Thoracic aorta (tissue), 2 donors: ENCODE measurements at regions not wholly inside any gene's neighbourhood (a gene's known extent, or its start where the extent isn't known, plus 50 kb on each side); places are given as distances from the start of the nearest gene placed in this dataset.

Experiments used
- ATAC-seq: fragments of 150-250 bp; one replicate; pipeline ENCODE4 v1.8.0; 2017; ENCODE audit warnings: low read depth; ENCODE audit not compliant: insufficient number of reproducible peaks, low FRiP score
- DNase-seq: peaks from one replicate; pipeline ENCODE4 v3.0.0-alpha.2; 2020; ENCODE audit warnings: low spot score
- H3K27ac ChIP-seq, 2 donors: fragments of 200-600 bp; sonication (generic); 1 replicate in 1 of 2; 2 replicates in 1 of 2; pipeline ENCODE4 v1.5.1; 2016; ENCODE audit warnings: mild to moderate bottlenecking in 2 of 2, moderate library complexity in 2 of 2
- H3K27me3 ChIP-seq: fragments of 200-600 bp; sonication (generic); replicated peaks from 2 replicates; pipeline ENCODE4 v1.6.0; 2016; ENCODE audit warnings: mild to moderate bottlenecking; ENCODE audit not compliant: insufficient read depth
- H3K36me3 ChIP-seq: fragments of 200-600 bp; sonication (generic); one replicate; pipeline ENCODE4 v1.5.1; 2016
- H3K4me1 ChIP-seq, 2 donors: fragments of 200-600 bp; sonication (generic); 1 replicate in 1 of 2; 2 replicates in 1 of 2; pipeline versions ENCODE4 v1.5.1 to v1.6.0; 2016; ENCODE audit warnings: low read depth in 2 of 2, mild to moderate bottlenecking in 1 of 2; ENCODE audit not compliant: control insufficient read depth in 1 of 2
- H3K4me3 ChIP-seq: fragments of 200-600 bp; sonication (generic); 2 replicates; pipeline ENCODE4 v1.5.1; 2016; ENCODE audit warnings: mild to moderate bottlenecking
- H3K9me3 ChIP-seq: fragments of 200-600 bp; sonication (generic); 2 replicates; pipeline ENCODE4 v1.5.1; 2016
- TF ChIP-seq, protein P1 (sequence below): fragments of 200-600 bp; sonication (generic); IDR thresholded peaks from one replicate; pipeline ENCODE4 v1.5.1; 2019; ENCODE audit warnings: antibody characterized with exemption

DNA sequence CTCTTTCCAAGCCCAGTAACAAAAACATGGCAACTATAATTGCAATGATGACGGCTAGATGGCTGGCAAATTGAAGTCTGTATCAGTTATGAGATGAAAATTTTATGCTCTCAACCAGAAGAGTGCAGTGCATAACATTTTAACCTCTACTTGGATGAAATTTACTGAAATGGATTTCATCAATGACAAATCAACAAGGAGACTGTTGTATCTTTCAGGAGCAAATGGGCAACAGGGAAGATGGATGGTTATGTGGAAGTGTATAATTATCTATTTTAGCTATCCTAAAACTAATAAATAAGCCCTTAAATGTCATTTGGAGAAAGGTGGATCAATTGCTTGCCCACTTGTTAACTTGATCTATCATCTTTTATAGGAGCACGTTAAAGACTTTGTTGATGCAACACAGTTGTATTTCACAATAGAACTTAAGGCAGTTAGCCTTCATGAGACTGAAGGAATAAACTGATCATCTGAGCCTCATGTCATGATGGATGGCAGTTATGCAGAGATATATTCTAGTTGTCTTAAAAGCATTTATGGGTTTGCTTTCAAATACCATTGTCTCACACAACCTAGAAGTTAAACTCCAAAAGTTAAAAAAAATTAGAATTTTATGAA is 315.1 kb upstream of the TBC1D5 start:
- no peaks in the 10 kb centered on the region for H3K27me3 ChIP-seq
- DNase-seq (no peak), ATAC-seq (no peak)
- H3K36me3 ChIP-seq, result no peaks in the 10 kb centered on the region
- no peak overlapping the region for H3K4me3 ChIP-seq
- no peaks in the 10 kb centered on the region for H3K4me1 ChIP-seq
- TF ChIP-seq, protein P1, sequence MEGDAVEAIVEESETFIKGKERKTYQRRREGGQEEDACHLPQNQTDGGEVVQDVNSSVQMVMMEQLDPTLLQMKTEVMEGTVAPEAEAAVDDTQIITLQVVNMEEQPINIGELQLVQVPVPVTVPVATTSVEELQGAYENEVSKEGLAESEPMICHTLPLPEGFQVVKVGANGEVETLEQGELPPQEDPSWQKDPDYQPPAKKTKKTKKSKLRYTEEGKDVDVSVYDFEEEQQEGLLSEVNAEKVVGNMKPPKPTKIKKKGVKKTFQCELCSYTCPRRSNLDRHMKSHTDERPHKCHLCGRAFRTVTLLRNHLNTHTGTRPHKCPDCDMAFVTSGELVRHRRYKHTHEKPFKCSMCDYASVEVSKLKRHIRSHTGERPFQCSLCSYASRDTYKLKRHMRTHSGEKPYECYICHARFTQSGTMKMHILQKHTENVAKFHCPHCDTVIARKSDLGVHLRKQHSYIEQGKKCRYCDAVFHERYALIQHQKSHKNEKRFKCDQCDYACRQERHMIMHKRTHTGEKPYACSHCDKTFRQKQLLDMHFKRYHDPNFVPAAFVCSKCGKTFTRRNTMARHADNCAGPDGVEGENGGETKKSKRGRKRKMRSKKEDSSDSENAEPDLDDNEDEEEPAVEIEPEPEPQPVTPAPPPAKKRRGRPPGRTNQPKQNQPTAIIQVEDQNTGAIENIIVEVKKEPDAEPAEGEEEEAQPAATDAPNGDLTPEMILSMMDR, result no peak
- no peak overlapping the region for H3K27ac ChIP-seq
- H3K9me3 ChIP-seq, result no peaks in the 10 kb centered on the region

- Histone ChIP-seq H3K4me3 (no peak overlapping the region), H3K27ac (no peak overlapping the region), H3K27me3 (no peaks in the 10 kb centered on the region), H3K4me1 (no peaks in the 10 kb centered on the region), H3K36me3 (no peaks in the 10 kb centered on the region), H3K9me3 (no peaks in the 10 kb centered on the region)
- TF ChIP-seq, protein P1, result no peak
- DNase-seq (no peak), ATAC-seq (no peak)
These were observed 312.2 kb upstream of the TBC1D5 start for GRCh38 chr3:18054625-18055024.

- H3K27ac ChIP-seq, result no peak overlapping the region
- DNase-seq (no peak), ATAC-seq (no peak)
- TF ChIP-seq, protein P1, result no peak
- H3K27me3 ChIP-seq, result no peaks in the 10 kb centered on the region
- H3K36me3 ChIP-seq, result no peaks in the 10 kb centered on the region
- H3K4me1 ChIP-seq, result no peaks in the 10 kb centered on the region
- H3K4me3 ChIP-seq, result no peak overlapping the region
- no peaks in the 10 kb centered on the region for H3K9me3 ChIP-seq
These were observed 308.9 kb upstream of the TBC1D5 start for GRCh38 chr3:18051306-18051705.

GRCh38 chr3:18049096-18049495 is 306.7 kb upstream of the TBC1D5 start:
- DNase-seq, result no peak
- H3K27me3 ChIP-seq, result no peaks in the 10 kb centered on the region
- no peaks in the 10 kb centered on the region for H3K9me3 ChIP-seq
- ATAC-seq, result no peak
- no peak overlapping the region for H3K4me3 ChIP-seq
- TF ChIP-seq, protein P1, result no peak
- H3K36me3 ChIP-seq, result no peaks in the 10 kb centered on the region
- H3K4me1 ChIP-seq, result no peaks in the 10 kb centered on the region
- H3K27ac ChIP-seq, result no peak overlapping the region

GRCh38 chr3:18047052-18047451 is 304.6 kb upstream of the TBC1D5 start:
- Histone ChIP-seq H3K27ac (no peak overlapping the region), H3K9me3 (no peaks in the 10 kb centered on the region), H3K27me3 (no peaks in the 10 kb centered on the region), H3K4me1 (no peaks in the 10 kb centered on the region), H3K36me3 (no peaks in the 10 kb centered on the region), H3K4me3 (no peak overlapping the region)
- no peak for DNase-seq
- no peak for ATAC-seq
- TF ChIP-seq, protein P1, result no peak
